ENCODE measurements at regions not wholly inside any gene's neighbourhood (a gene's known extent, or its start where the extent isn't known, plus 50 kb on each side); places are given as distances from the start of the nearest gene placed in this dataset.

DNA sequence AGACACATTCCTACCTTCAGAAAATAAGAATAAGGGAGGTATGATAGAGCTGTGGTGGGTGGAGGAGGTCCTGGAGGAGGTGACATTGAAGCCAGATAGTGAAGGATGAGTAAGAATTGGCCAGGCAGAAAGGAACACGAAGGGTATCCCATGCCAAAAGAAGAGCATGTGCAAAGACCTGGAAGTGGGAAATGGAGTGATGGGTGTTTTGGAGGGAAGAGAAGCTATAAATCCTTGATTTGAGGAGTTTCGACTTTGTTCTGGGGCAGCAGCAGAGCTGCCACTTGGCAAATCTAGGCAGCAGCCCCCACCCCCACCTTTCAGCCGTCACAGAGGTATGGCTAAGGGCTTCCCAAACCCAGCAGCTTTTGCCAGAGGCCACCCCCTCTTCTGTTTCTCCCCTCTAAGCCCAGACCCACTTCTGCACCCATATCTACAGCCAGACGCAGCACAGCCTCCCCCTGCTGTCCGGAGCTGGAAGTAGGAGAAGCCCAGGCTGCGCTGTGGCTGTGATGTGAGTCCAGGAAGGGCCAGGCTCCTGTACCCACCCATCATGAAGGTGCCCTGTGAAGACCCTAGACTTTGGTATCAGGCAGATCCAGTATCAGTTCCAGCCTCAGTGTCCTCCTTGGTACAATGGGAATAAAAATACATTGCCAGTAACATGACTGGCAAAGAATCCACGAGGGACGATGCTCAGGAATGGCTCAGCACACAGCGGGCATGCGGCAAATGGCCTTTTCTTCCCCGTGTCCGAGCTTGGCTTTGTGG is 188.7 kb upstream of the LINGO1 start:
- Histone ChIP-seq H3K27me3 (peaks cover 14% of the 10 kb centered on the region), H3K36me3 (no peaks in the 10 kb centered on the region), H3K4me3 (no peak overlapping the region), H3K27ac (no peak overlapping the region), H3K9me3 (no peaks in the 10 kb centered on the region), H3K4me1 (no peaks in the 10 kb centered on the region)
- intact Hi-C loops (cut with DNase I), result no loop called here
- DNase-seq (ENCODE audit: low spot score in 2 of 2), result no peak
- TF ChIP-seq, protein P1, sequence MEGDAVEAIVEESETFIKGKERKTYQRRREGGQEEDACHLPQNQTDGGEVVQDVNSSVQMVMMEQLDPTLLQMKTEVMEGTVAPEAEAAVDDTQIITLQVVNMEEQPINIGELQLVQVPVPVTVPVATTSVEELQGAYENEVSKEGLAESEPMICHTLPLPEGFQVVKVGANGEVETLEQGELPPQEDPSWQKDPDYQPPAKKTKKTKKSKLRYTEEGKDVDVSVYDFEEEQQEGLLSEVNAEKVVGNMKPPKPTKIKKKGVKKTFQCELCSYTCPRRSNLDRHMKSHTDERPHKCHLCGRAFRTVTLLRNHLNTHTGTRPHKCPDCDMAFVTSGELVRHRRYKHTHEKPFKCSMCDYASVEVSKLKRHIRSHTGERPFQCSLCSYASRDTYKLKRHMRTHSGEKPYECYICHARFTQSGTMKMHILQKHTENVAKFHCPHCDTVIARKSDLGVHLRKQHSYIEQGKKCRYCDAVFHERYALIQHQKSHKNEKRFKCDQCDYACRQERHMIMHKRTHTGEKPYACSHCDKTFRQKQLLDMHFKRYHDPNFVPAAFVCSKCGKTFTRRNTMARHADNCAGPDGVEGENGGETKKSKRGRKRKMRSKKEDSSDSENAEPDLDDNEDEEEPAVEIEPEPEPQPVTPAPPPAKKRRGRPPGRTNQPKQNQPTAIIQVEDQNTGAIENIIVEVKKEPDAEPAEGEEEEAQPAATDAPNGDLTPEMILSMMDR (IDR thresholded peaks at IDR 0.05), result peak; percentile 27 to 58 (median 53)

DNA sequence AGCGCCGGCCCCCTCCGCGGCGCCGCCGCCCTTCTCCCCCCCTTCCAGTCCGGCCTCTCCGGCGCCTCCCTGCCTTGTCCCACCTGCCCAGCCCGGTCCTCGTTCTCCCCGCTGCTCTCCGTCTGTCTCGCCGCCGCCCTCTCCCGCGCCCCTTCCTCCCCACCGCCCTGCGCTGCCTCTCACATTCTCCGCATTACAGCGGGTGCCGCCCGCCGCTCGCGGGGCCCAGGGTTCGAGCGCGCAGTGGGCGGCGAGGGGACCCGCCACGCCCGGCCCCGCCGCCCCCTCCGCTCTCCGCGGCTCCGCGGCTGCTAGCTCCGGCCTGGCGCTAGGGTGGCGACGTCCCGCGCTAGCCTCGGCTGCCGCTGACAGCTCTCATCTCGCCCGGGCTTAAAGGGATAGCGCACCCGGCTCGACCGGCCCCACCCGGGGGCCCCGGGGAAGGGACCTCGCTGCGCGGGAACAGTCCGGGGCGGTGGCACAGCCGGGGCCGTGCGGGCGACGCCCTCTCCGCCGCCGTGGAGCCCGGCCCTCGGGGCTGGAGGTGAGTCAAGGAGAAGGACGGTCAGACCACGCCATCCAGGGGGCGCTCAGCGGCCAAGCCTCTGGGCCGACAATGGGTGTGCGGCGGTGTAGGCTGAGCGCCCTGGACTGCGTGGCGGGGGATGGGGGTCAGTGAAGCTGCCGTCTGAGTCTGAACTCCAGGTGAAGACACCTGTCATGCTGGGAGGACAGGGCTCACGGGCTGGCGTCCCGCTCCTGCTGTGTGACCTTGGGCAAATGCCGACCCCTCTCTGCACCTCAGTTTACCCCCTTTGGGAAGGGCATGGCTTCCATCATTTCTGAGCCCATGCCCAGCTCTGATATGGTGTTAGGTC is 187.4 kb upstream of the LINGO1 start:
- TF ChIP-seq, protein P1 (IDR thresholded peaks at IDR 0.05), result no peak
- H3K4me1 ChIP-seq, result no peaks in the 10 kb centered on the region
- no peak overlapping the region for H3K27ac ChIP-seq
- H3K9me3 ChIP-seq, result no peaks in the 10 kb centered on the region
- H3K36me3 ChIP-seq, result no peaks in the 10 kb centered on the region
- DNase-seq (ENCODE audit: low spot score in 2 of 2), result no peak
- H3K4me3 ChIP-seq, result peak overlapping the region; percentile 53 to 58
- intact Hi-C loops (cut with DNase I), result no loop called here
- H3K27me3 ChIP-seq, result peaks cover 14% of the 10 kb centered on the region

DNA sequence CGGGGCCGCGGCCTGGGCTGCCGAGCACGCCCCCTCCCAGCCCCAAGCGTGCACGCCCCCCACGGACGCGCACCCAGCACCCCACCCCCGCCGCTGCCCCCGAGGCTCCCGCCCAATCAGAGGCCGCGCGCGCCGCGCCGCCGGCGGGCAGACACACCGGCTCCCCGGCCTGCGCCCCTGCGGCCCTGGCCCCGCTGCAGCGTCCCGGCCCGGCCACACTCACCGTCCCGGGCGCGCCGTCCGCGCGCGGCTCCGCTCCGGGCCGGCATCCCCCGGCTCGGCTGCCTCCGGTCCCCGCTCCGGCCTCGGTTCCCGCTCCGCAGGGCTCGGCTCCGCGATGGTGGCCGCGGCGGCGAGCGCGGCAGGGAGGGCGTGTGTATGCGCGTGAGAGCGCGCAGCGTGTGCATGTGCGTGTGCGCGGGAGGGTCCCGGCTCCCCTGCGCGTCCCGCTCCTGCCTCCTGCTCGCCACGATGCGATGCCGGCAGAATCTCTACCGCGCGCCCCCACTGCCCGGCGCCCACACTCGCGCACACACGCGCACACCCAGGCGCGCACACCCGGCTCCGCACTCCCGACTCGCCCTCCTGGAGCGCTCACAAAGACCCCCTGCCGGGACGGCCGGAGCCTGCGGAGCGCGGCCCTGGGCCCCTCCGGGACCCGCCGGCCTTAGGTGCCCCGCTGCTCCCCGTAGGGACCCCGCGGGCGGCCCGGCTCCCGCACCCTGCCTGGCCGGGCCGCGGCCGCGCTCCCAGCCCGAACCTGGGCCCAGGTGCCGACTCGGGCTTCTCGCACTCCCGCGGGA is 186.5 kb upstream of the LINGO1 start:
- TF ChIP-seq, protein P1 (IDR thresholded peaks at IDR 0.05), result no peak
- peaks cover 14% of the 10 kb centered on the region for H3K27me3 ChIP-seq
- peak overlapping the region; percentile 53 to 58 for H3K4me3 ChIP-seq
- H3K4me1 ChIP-seq, result no peaks in the 10 kb centered on the region
- intact Hi-C loops (cut with DNase I), result no loop called here
- H3K36me3 ChIP-seq, result no peaks in the 10 kb centered on the region
- H3K27ac ChIP-seq, result no peak overlapping the region
- H3K9me3 ChIP-seq, result no peaks in the 10 kb centered on the region
- DNase-seq (ENCODE audit: low spot score in 2 of 2), result no peak

DNA sequence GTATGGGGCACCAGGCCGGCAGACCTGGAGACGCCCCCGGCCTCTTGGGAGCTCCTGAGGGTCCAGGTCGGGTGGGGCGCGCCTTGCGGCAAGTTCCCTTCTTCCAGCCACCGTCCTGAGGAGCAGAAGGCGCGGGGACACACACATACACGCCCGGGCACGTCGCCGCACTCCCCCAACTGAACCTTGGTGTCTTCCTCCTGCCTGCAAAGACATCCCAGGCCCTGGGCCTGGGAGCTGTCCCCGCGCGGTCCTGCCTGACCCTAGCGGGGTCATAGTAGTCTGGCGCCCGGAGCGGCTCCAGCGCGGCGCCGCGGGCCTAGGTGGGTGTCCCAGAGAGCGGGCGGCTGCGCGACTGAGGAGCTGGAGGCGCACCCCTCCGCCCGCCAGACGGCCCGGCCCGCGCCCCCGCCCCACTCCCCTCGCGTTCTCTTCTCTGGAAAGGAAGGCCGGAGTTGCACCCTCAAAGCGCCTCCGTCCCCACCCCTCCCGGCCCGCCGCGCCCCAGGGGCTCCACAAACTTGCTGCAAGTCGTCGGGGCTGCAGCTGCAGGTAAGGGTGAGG is 185.9 kb upstream of the LINGO1 start:
- no peaks in the 10 kb centered on the region for H3K36me3 ChIP-seq
- H3K4me3 ChIP-seq, result peak overlapping the region in 1 of 2 donors; percentile 58
- H3K4me1 ChIP-seq, result no peaks in the 10 kb centered on the region
- H3K27me3 ChIP-seq, result peaks cover 14% of the 10 kb centered on the region
- TF ChIP-seq, protein P1 (IDR thresholded peaks at IDR 0.05), result no peak
- no peak for DNase-seq (ENCODE audit: low spot score in 2 of 2)
- intact Hi-C loops (cut with DNase I), result no loop called here
- H3K27ac ChIP-seq, result no peak overlapping the region
- no peaks in the 10 kb centered on the region for H3K9me3 ChIP-seq

DNA sequence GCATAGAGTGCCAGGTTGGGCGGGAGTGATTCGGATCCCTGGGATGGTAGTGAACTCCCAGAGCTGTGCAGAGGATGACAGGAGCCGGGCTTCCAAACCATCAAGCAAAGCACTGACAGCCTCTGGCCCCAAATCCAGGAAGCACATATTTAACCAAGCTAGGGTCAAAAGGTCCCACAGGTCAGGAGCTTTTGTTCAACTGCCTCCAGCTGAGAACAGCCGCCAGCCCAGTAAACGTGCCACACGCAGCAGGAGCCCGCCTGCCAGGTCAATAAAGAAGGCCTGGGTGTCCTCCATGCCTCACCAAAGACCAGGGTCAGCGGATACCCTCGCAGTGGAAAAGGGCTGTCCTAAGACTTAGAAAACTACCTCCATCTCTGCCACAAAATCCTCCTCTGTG is 184.7 kb upstream of the LINGO1 start:
- no peaks in the 10 kb centered on the region for H3K9me3 ChIP-seq
- TF ChIP-seq, protein P1 (IDR thresholded peaks at IDR 0.05), result no peak
- H3K27me3 ChIP-seq, result peaks cover 14% of the 10 kb centered on the region
- H3K36me3 ChIP-seq, result no peaks in the 10 kb centered on the region
- no peak overlapping the region for H3K4me3 ChIP-seq
- no peaks in the 10 kb centered on the region for H3K4me1 ChIP-seq
- H3K27ac ChIP-seq, result no peak overlapping the region
- intact Hi-C loops (cut with DNase I), result no loop called here
- DNase-seq (ENCODE audit: low spot score in 2 of 2), result no peak

Data from ascending aorta (tissue), 2 donors.